BE2C (cell line): ENCODE measurements at regions not wholly inside any gene's neighbourhood (a gene's known extent, or its start where the extent isn't known, plus 50 kb on each side); places are given as distances from the start of the nearest gene placed in this dataset.

ENCODE experiments used
- DNase-seq: peaks from one replicate; pipeline ENCODE4 v3.0.0-alpha.2; 2020
- H3K27me3 ChIP-seq: fragments of 250-450 bp; sonication (Bioruptor Pico); 2 replicates; pipeline ENCODE4 v1.5.1; 2020; ENCODE audit warnings: mild to moderate bottlenecking
- H3K36me3 ChIP-seq: fragments of 250-450 bp; sonication (Bioruptor Pico); 2 replicates; pipeline ENCODE4 v1.5.1; 2020; ENCODE audit warnings: mild to moderate bottlenecking
- H3K4me1 ChIP-seq: fragments of 250-450 bp; sonication (Bioruptor Pico); 2 replicates; pipeline ENCODE4 v1.5.1; 2020
- H3K4me3 ChIP-seq: 2 replicates; pipeline ENCODE4 v1.5.1; 2011; ENCODE audit warnings: low read depth, low read length
- H3K9me3 ChIP-seq: fragments of 250-450 bp; sonication (Bioruptor Pico); 2 replicates; pipeline ENCODE4 v1.5.1; 2020
- CTCF ChIP-seq: IDR thresholded peaks from 2 replicates; pipeline ENCODE4 v1.5.1; 2012; ENCODE audit warnings: mild to moderate bottlenecking, low read depth, low read length

GRCh38 chr12:90166671-90167070 lies 458.0 kb upstream of the ATP2B1 start:
- Histone ChIP-seq H3K36me3 (no peaks in the 10 kb centered on the region), H3K4me3 (no peak overlapping the region), H3K4me1 (no peaks in the 10 kb centered on the region), H3K9me3 (no peaks in the 10 kb centered on the region), H3K27me3 (no peaks in the 10 kb centered on the region)
- no peak for DNase-seq
- no peak for TF ChIP-seq CTCF

GRCh38 chr12:90166012-90166411 lies 457.4 kb upstream of the ATP2B1 start:
- Histone ChIP-seq H3K4me1 (no peaks in the 10 kb centered on the region), H3K27me3 (no peaks in the 10 kb centered on the region), H3K36me3 (no peaks in the 10 kb centered on the region), H3K4me3 (no peak overlapping the region), H3K9me3 (no peaks in the 10 kb centered on the region)
- no peak for DNase-seq
- TF ChIP-seq CTCF: no peak

GRCh38 chr12:90163975-90164374 lies 455.3 kb upstream of the ATP2B1 start:
- no peaks in the 10 kb centered on the region for H3K27me3 ChIP-seq
- H3K4me3 ChIP-seq: no peak overlapping the region
- no peaks in the 10 kb centered on the region for H3K36me3 ChIP-seq
- no peaks in the 10 kb centered on the region for H3K4me1 ChIP-seq
- no peaks in the 10 kb centered on the region for H3K9me3 ChIP-seq
- TF ChIP-seq CTCF: peak; percentile 22
- DNase-seq: no peak

- no peaks in the 10 kb centered on the region for H3K9me3 ChIP-seq
- TF ChIP-seq CTCF: no peak
- no peaks in the 10 kb centered on the region for H3K27me3 ChIP-seq
- DNase-seq: no peak
- 0 out of 2 replicates have a peak, but pooled peaks cover 3% of the 10 kb centered on the region for H3K4me1 ChIP-seq
- H3K36me3 ChIP-seq: no peaks in the 10 kb centered on the region
- H3K4me3 ChIP-seq: no peak overlapping the region
These were observed 445.2 kb upstream of the ATP2B1 start for GRCh38 chr12:90153827-90154226.

GRCh38 chr12:90152897-90153624 lies 444.4 kb upstream of the ATP2B1 start:
- DNase-seq: peak; percentile 52
- H3K4me1 ChIP-seq: 0 out of 2 replicates have a peak, but pooled peaks cover 3% of the 10 kb centered on the region
- no peaks in the 10 kb centered on the region for H3K36me3 ChIP-seq
- H3K4me3 ChIP-seq: no peak overlapping the region
- H3K27me3 ChIP-seq: no peaks in the 10 kb centered on the region
- H3K9me3 ChIP-seq: no peaks in the 10 kb centered on the region
- TF ChIP-seq CTCF: no peak

GRCh38 chr12:90151491-90152015 lies 442.9 kb upstream of the ATP2B1 start:
- no peaks in the 10 kb centered on the region for H3K36me3 ChIP-seq
- DNase-seq: no peak
- no peak for TF ChIP-seq CTCF
- H3K27me3 ChIP-seq: no peaks in the 10 kb centered on the region
- no peaks in the 10 kb centered on the region for H3K9me3 ChIP-seq
- 0 out of 2 replicates have a peak, but pooled peaks cover 3% of the 10 kb centered on the region for H3K4me1 ChIP-seq
- H3K4me3 ChIP-seq: no peak overlapping the region
